ENCODE measurements at regions not wholly inside any gene's neighbourhood (a gene's known extent, or its start where the extent isn't known, plus 50 kb on each side); places are given as distances from the start of the nearest gene placed in this dataset.

GRCh38 chr19:31959527-31960018 lies 385.8 kb upstream of the ZNF507 start:
- no peak for DNase-seq (ENCODE audit: low read depth)
- no peak overlapping the region for H3K4me3 ChIP-seq (ENCODE audit: low read depth, low read length)
- no peak for TF ChIP-seq CTCF (IDR thresholded peaks at IDR 0.05; ENCODE audit: low read depth, low read length, missing control alignments)

- no peak for TF ChIP-seq CTCF (IDR thresholded peaks at IDR 0.05; ENCODE audit: low read depth, low read length, missing control alignments)
Observed at GRCh38 chr19:31960474-31960873, 384.9 kb upstream of the ZNF507 start.

GRCh38 chr19:31961191-31961590 lies 384.2 kb upstream of the ZNF507 start:
- no peak overlapping the region for H3K4me3 ChIP-seq (ENCODE audit: low read depth, low read length)
- DNase-seq (ENCODE audit: low read depth), result no peak
- TF ChIP-seq CTCF (IDR thresholded peaks at IDR 0.05; ENCODE audit: low read depth, low read length, missing control alignments), result no peak

More at GRCh38 chr19:31960474-31960873, 384.9 kb upstream of the ZNF507 start:
- no peak overlapping the region for H3K4me3 ChIP-seq (ENCODE audit: low read depth, low read length)
- DNase-seq (ENCODE audit: low read depth), result no peak

- no peak for DNase-seq (ENCODE audit: low read depth)
- H3K4me3 ChIP-seq (ENCODE audit: low read depth, low read length), result no peak overlapping the region
- TF ChIP-seq CTCF (IDR thresholded peaks at IDR 0.05; ENCODE audit: low read depth, low read length, missing control alignments), result no peak
Observed at GRCh38 chr19:31961667-31962066, 383.7 kb upstream of the ZNF507 start.

- no peak overlapping the region for H3K4me3 ChIP-seq (ENCODE audit: low read depth, low read length)
- DNase-seq (ENCODE audit: low read depth), result no peak
- TF ChIP-seq CTCF (IDR thresholded peaks at IDR 0.05; ENCODE audit: low read depth, low read length, missing control alignments), result no peak
Observed at GRCh38 chr19:31962561-31962996, 382.8 kb upstream of the ZNF507 start.

- DNase-seq (ENCODE audit: low read depth), result no peak
- H3K4me3 ChIP-seq (ENCODE audit: low read depth, low read length), result no peak overlapping the region
- TF ChIP-seq CTCF (IDR thresholded peaks at IDR 0.05; ENCODE audit: low read depth, low read length, missing control alignments), result no peak
Observed at GRCh38 chr19:31963746-31964145, 381.7 kb upstream of the ZNF507 start.

GRCh38 chr19:31969016-31969415 lies 376.4 kb upstream of the ZNF507 start:
- H3K4me3 ChIP-seq (ENCODE audit: low read depth, low read length), result no peak overlapping the region
- no peak for DNase-seq (ENCODE audit: low read depth)
- no peak for TF ChIP-seq CTCF (IDR thresholded peaks at IDR 0.05; ENCODE audit: low read depth, low read length, missing control alignments)

Measured in GM12864 (cell line).